ENCODE measurements at regions not wholly inside any gene's neighbourhood (a gene's known extent, or its start where the extent isn't known, plus 50 kb on each side); places are given as distances from the start of the nearest gene placed in this dataset.
"Not testable (repeated sequence)": the region's sequence is repeated elsewhere in the genome, so short reads cannot be mapped to it uniquely, and the experiment has no call there.

DNA sequence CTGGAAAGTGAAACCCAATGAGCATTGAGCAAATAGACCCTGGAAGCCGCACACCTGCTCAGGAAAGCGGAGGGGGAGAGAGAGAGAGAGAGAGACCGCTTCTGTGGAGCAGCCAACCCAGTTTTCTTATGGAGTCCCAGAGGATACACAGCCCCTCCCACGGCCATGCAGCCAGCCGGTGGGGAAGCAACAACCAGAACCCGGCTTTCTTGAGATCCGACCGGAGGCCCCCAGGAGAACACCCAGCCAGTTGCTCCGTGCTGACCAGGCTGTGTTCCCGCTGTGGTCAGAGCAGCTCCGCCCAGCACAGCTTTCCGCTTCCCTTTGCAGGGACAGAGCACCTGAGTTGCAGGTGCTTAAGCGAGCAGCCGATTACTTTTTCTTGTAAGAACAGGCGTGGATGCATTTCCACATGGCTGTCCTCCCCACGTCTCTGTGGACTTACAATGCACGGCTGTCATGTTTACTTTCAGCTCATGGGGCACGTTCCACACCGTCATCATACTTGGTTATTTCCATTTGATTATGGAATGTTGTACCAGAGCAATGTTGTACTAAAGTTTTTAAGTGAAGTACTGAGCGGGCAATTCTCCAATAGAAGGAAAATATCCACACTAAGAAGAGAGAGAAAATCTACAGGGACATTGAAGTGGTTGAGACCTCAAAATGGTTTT lies 381.9 kb downstream of the THBS2 start:
- DNase-seq: no peak

GRCh38 chr6:168870982-168871381 lies 382.7 kb downstream of the THBS2 start:
- no peak for DNase-seq

- no peak for DNase-seq
Observed at GRCh38 chr6:168867247-168868102, 386.2 kb downstream of the THBS2 start.

- no peak for DNase-seq
Observed at GRCh38 chr6:168866534-168866933, 387.1 kb downstream of the THBS2 start.

DNA sequence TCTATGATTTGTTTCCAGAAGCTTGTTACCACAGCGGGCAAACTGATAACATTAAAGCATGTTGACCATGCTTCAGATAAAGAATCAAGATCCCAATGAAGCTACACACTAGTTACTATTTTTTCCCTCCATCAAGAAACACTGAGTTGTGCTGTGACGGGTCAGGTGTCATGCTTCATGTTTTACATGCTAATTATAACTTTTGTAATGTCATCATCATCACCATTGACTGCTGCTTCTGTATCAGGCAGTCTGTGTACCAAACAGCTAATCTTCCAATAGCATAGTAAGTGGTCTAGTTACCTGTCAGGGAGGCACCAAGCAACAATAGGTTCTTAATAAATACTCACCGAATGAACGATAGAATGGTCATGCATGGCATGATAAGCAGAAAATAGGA lies 388.1 kb downstream of the THBS2 start:
- no peak for DNase-seq

DNA sequence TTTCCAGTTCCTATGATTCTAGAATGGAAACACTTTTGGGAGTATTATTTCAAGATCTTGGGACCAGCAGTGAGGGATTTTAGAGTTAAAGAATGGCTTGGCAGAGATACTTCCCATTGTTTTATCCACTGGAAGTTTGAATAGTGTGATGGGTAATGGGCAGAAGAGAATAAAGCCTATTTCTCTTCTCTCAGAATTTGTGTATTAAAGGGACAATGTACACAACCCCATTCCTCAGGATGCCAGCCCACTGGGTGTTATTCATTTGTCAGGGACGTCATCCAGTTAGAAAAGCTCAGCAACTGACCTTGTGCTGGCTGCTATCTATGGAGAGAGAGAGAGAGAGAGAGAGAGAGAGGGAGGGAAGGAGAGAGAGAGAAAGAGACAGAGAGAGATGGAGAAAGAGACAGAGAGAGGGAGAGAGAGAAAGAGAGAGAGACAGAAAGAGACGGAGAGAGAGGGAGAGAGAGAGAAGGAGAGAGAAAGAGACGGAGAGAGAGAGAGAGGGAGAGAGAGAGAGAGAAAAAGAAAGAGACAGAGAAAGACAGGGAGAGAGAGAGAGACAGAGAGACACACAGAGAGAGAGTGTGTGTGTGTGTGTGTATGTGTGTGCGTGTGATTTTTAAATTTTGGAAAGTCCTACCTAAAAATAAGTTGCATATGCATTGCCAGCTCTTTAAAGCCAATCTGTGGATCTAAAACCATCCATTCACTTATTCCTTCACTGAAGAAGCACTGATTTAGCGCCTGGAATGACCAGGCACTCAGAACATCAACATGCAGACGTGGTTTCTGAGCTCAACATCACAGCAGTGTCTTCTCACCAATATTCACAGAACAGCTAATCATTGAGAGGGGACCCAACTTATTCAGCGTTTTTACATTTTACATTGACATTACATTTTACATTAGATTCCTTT lies 388.8 kb downstream of the THBS2 start:
- DNase-seq: no peak

GRCh38 chr6:168863467-168863866 lies 390.2 kb downstream of the THBS2 start:
- DNase-seq: no peak

DNA sequence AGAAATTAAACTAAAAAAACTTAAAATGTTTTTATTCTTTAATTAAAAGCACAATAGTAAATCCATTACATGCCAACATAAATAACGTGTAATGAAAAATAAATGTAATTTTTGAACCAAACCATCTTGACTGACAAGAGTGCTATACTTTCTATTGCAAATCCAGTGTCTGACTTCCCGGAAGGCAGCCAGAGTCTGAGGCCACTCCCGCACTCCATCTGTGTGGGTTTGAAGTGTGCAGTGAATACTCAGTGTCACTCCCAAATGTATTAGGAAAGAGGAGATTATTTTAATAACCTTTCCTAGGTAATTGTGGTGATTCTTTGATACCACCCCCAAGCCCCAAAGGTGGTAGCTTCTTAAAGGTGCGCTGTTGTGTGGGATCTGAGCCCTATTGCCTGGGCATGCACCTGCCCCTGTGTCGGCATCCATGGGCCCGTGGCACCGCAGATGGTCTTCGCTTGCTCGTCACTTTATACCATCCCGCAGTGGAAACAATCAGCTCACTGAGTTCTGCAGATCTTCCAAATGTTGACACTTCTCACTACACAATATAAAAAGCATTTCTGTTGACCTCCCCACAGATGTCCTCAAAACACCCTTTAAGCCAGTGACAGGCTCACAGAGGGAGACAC lies 391.2 kb downstream of the THBS2 start:
- DNase-seq: no peak

GRCh38 chr6:168860987-168861386 lies 392.7 kb downstream of the THBS2 start:
- no peak for DNase-seq

- no peak for DNase-seq
Observed at GRCh38 chr6:168860341-168860740, 393.3 kb downstream of the THBS2 start.

- no peak for DNase-seq
Observed at GRCh38 chr6:168858926-168859325, 394.7 kb downstream of the THBS2 start.

DNA sequence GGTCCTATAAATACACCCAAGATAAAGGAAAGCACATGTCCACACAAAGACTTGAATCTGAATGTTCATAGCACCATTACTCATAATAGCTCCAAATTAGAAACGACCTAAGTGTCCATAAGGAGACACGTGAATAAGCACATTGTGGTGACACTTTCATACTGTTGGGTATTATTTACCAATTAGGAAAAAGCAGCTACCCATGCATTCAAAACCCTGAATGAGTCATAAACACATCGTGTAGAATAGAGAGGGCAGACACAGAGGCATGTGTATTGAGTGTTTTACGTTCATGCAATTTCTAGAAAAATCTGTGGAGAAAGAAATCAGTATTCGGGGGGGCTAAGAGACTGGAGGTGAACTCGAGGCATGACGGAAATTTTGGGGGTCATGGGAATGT lies 396.7 kb downstream of the THBS2 start:
- DNase-seq: no peak

DNA sequence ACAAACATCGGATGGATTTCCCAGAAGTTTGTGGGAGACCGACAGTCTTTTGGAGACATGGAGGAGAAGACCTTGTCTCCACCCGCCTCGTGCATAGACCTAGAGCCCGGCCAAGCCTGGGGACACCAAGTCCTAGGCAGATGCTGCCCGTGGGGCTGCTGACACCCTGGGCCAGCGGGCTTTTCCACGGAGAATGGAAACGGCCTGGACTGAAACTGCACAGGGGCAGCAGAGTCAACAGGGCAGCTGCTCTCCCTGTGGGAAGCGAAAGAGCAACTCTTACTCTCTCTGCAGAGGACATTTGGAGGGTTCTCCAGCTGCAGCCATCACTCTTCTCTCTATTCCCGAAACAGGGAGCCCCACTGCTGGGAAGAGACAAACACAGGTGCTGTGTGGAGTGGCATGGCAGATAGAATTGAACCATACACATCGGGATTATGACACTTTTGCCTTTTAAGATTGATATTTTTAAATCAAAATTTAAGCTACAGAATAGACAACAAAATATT lies 401.2 kb downstream of the THBS2 start:
- DNase-seq: no peak

- no peak for DNase-seq
Observed at GRCh38 chr6:168851460-168852375, 401.9 kb downstream of the THBS2 start.

DNA sequence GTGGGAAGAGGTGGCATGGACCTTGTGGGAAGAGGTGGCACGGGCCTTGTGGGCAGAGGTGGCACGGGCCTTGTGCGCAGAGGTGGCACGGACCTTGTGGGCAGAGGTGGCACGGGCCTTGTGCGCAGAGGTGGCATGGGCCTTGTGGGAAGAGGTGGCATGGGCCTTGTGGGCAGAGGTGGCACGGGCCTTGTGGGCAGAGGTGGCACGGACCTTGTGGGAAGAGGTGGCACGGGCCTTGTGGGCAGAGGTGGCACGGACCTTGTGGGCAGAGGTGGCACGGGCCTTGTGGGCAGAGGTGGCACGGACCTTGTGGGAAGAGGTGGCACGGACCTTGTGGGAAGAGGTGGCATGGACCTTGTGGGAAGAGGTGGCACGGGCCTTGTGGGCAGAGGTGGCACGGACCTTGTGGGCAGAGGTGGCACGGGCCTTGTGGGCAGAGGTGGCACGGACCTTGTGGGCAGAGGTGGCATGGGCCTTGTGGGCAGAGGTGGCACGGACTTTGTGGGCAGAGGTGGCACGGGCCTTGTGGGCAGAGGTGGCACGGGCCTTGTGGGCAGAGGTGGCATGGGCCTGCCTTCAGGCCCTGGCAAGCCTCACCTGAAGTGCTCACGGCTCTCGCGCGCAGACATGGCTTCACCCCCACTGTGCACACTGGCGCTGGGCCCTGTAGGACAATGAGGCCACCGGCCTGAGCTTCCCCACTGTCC lies 403.5 kb downstream of the THBS2 start:
- not testable (repeated sequence) for DNase-seq

DNA sequence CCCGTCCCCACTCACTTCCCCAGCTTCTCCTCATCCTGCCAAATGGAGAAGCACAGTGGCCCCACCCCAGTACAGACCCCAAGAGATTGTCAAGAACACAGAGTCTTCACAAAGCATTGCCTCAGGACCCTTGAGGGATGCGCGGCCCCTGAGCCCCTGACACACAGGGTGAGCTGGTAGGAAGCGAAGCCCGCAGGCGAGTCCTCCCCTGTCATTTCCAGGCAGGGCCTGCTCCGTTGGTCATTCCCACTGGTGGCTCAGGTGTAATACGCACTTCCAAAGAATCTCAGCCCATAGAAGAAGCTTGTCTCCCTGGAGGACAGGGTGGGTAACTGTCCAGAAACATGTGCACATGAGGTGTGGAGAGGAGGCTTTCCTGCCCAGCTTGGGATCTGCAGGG lies 404.2 kb downstream of the THBS2 start:
- DNase-seq: no peak

DNA sequence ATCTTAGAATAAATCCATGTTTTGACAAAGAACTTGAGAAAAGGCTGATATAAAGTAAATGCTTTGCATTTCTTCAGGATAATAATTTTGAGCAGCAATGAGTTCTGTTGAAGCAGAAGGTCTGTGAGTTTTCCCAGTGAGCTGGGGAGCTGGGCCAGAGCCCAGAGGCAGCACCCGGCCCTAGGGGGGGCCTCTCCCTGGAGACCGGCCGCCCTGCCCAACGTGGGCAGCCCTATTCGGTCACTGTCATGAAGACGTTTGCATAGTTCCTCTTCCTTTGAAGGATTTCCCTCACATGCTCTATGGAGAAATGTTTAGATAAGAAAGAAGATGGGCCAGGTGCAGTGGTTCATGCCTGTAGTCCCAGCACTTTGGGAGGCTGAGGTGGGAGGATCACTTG lies 404.8 kb downstream of the THBS2 start:
- DNase-seq: no peak

- no peak for DNase-seq
Observed at GRCh38 chr6:168844821-168845609, 404.0 kb downstream of the SMOC2 start.

- DNase-seq: not testable (repeated sequence)
Observed at GRCh38 chr6:168842632-168843212, 401.7 kb downstream of the SMOC2 start.
